ENCODE measurements at regions not wholly inside any gene's neighbourhood (a gene's known extent, or its start where the extent isn't known, plus 50 kb on each side); places are given as distances from the start of the nearest gene placed in this dataset.
"Not testable (repeated sequence)": the region's sequence is repeated elsewhere in the genome, so short reads cannot be mapped to it uniquely, and the experiment has no call there.

DNA sequence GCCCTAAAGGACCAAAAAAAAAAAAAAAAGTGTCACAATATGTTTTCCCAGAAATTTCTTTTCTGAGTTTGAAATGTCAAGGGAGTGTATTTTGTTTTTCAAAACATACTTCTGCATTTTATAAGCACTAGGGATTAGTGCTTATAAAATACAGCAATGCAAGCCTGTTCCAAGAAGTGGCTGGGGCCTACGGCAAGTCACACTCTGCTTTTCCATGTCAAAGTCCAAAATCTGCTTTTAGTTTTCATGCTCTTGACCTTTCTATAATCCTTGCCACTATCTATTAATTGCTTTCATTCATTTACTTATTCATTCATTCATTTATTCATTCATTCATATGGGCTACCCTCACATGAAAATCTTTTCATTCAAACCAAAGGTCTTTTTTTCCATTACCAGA is 100.1 kb upstream of the UXS1 start:
- intact Hi-C loops (cut with DNase I) = no loop called here

DNA sequence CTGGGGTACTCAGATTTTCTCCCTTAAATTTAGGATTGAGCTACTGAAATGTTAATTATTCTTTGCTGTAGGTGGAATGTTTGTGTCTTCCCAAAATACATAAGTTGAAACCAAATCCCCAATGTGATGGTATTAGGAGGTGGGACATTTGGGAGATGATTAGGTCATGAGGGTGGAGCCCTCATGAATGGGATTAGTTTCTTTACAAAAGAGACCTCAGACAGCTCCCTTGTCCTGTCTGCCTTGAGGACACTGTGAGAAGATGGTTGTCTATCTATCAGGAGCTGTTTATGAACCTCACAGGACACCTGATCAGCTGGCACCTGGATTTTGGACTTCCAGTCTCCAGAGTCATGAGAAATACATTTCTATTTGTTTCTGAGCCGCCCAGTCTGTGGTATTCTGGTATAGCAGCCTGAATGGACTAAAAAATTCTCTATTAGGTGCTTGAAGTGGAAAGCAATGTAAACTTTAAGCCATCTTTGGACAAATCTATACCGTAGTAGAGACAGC is 99.2 kb upstream of the UXS1 start:
- peak; percentile 7 for DNase-seq (ENCODE audit: low spot score)
- intact Hi-C loops (cut with DNase I) = no loop called here

More for the DNA sequence above, 100.1 kb upstream of the UXS1 start:
- DNase-seq (ENCODE audit: low spot score) = no peak

DNA sequence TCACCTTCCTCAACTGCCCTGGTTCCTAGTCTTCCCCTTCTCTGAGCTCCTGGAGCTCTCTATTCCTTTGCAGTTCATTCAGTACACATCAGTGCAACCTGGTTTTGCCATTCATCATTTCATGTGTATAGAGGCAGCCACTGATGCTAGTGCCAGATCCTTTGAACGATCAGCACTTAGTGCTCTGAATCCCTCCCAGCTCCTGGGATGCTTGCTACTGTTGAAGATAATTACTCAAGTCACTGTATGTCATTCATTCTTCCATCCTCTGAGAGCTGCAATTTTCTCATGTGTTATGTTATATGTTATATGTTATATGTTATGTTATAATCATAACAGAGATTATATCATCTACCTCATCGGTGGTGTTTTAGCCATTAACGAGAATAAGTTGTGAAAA is 98.5 kb upstream of the UXS1 start:
- DNase-seq (ENCODE audit: low spot score) = peak; percentile 9
- intact Hi-C loops (cut with DNase I) = no loop called here

DNA sequence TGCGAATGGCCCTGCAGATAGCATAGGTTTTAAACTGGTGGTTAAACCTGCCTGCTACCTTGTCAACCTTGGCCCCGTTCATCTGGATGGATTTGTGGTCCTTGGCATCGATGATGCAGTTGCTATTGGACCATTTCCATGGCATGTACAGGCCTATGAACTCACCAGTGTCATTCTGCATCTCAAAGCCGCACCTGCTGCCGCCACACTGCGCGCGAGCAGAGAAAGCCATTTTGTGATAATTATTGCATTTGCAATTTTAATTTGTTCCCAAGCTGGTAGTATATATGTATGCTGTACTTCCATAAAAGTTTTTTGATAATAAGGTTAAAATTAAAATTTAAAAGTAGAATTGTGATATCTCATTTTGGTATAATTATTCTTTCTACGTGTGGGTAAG is 94.8 kb upstream of the UXS1 start:
- intact Hi-C loops (cut with DNase I) = no loop called here
- DNase-seq (ENCODE audit: low spot score) = no peak

DNA sequence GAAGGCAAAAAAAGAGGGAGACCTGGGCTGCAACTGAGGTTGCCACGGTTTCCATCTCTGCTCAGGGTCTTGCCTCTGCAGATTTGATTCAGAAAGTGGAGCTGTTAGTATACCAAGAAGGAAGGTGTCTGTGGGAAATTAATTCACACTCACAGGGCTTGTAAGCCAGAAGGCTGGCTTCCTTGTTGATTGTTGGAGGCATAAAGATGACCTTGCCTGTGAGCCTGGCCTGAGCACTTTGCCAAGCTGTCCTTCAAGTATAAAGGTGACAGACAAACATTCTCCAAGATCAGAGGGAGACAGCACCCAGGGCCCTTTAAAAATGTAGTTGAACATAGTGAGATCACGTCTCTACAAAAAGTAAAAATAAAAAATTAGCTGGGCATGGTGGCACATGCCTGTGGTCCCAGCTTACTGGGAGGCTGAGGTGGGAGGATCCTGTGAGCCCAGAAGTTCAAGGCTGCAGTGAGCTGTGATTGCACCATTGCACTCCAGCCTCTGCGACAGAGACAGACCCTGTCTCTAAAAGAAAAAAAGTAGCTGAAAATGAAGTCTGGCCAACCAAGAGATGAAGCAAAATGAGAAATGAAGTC is 91.2 kb upstream of the UXS1 start:
- intact Hi-C loops (cut with DNase I) = no loop called here

DNA sequence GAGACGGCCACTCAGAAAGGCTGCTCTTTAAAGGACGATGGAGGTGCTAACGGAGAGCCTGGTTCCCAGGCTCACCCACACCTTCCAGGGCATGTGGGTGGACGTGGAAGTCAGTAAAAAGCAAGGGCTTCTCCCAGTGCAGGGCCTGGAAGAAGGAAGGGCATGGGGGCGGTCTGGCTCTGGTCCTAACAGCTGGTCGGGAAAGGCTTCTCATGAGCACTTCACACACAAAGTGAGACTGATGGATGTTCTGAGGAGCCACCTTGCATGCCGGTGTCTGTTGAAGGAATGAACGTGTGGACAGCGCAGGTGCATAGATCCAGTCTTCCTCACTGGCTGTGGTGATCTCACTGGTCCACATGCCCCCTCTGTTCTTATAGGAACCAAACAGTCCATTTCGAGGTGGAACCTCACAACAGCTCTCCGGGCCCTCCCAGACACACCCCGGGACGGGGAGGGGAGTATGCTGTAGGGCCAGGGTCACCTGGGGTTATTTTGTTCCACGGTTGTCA is 90.6 kb upstream of the UXS1 start:
- no peak for DNase-seq (ENCODE audit: low spot score)
- intact Hi-C loops (cut with DNase I) = no loop called here

More for the DNA sequence above, 91.2 kb upstream of the UXS1 start:
- DNase-seq (ENCODE audit: low spot score) = no peak

DNA sequence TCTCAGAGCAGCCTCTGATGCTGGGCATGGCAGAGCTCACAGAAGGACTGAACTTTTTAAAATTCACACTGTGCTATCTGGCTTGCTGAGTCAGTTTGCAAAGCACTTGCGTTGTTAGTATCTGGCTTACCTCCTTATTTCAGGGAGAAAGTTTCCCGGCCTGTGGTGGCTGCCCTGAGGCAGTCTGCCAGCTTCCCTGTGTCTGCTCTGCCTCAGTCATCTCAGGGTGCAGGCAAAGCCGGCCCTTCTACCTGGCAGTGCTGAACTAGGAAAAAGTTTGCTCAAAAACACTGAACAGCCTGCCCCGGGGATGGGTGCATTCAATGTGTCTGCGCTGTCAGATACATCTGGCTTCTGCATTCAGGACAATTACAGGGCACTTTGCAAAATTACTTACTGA is 90.2 kb upstream of the UXS1 start:
- DNase-seq (ENCODE audit: low spot score) = no peak
- intact Hi-C loops (cut with DNase I) = no loop called here

DNA sequence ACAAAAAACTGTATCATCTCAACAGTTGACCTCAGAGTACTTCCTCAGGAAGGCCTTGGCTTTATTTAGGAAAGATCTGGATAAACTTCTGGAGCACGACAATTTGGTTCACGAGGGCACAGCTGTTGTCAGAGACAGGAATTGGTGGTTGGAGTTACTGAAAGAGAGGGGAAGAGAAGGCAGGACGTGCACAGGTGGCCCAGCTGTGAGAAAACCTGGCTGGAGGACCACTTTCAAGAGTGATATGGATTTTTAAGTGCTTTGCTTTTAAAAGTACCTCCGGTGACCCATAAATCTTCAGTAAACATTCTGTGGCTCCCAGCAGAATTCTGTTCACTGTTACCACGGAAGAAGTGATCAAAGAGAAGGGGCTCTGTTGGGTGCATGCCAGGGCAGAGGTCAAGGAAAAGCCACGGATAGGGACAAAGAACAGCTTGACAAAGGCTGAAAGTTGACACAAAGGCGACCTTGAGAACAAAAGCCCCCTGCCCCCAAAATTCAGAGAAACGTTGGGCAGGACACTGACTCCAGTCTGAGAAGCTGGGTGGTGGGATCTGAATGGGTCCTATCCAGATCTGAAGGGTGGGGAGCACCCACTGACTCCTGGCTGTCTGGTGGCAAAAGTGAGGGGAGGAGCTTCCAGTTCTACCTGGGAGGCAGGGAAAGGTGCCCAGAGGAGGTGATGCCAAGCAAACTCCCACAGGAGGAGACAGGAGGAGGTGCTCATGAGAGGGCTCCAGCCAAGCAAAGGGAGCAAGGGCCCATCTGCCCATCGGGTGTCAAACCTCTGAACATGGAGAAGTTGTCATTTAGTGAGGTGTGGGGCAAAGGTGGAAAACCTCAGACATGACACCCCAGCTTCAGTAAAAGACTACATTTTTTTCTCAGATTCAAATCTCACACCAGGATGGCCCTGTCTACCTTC is 89.4 kb upstream of the UXS1 start:
- DNase-seq (ENCODE audit: low spot score); intact Hi-C loops (cut with DNase I): not testable (repeated sequence)

DNA sequence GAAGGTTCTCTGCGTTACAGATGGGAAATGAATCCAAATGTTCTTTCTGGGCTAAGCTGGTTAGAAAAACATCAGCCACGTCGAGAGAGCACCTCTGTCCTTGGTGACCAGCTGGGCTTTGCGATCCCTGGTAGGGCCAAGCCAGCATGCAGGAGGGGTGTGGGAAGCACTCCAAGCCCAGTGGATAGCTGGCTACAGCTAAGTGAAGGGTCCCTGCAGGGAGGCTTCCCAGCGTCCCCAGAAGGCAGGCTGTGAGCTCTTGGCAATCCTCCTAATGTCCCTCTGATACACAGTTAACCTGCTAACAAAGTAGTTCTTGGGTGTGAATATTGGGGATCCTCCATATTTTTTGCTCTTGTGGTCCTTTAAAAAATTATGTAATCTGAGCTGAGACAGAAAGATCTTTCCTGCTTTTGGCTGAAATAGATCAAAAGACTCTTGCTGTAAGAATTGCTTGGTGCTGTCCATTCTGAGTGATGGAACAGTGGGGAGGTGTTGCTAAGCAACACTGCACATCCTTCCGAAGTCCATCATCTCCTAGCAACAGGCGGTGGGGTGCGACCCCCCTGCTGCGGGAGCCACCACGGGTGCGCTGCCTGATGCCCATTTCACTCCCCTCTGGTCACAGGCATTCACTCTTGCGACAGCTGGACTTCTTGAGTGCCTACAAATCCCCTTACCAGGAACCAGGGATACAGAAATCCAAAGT is 88.5 kb upstream of the UXS1 start:
- intact Hi-C loops (cut with DNase I) = no loop called here
- DNase-seq (ENCODE audit: low spot score) = no peak

DNA sequence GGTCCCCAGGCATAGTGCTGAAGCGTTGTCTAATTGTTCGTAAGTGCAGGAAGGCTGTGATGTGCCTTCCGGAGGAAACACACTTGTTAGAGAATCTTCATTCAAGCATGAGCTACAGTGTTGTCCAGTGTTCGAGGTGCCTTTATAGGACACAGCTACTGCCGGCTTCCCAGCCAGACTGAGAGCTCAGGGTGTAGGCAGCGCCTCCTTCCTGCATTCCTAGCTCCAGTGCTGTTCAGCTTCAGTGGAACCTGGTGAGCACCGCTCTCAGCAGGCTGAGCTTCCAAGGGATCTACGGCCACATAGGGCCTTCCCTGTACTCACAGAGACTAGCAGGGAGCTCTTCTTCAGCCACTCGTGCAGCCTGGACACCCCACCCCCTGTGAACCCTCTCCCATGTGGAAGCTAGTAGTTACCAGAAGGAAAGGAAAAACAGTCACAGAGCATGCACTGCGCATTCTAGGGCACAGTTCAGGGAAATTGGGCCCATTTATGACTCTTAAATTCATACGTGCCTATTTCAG is 87.9 kb upstream of the UXS1 start:
- intact Hi-C loops (cut with DNase I); DNase-seq (ENCODE audit: low spot score): not testable (repeated sequence)

DNA sequence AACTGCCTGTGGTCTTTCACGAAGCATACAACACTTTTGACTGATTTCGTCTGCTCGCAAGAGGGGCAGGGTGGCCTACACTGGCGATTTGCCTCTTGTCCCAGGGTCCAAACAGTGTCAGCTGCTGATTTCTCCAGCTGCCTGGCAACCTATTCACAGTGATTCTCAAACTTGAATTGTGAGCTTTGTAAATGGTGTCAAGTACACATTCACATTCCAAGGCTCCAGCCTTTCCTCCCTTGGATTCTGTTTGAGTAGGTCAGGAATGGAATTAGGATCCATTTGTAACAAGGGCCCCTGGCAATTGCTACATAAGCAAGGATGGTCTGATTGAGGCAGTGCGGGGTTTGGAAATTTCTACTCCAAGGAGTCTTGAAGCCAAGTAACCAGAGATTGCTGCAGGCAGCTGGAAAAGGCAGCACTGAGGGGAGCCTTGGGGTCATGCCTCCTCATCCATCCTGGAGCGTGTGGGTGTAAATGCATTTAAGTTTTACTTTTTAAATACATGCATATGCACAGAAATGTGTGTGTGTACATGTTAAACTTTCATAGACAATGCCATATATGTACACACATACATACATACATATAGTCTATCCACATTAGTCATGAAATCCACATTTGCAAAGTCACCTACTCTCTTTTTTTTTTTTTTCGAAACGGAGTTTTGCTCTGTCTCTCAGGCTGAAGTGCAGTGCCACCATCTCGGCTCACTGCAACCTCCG is 86.8 kb upstream of the UXS1 start:
- no peak for DNase-seq (ENCODE audit: low spot score)
- intact Hi-C loops (cut with DNase I) = no loop called here

DNA sequence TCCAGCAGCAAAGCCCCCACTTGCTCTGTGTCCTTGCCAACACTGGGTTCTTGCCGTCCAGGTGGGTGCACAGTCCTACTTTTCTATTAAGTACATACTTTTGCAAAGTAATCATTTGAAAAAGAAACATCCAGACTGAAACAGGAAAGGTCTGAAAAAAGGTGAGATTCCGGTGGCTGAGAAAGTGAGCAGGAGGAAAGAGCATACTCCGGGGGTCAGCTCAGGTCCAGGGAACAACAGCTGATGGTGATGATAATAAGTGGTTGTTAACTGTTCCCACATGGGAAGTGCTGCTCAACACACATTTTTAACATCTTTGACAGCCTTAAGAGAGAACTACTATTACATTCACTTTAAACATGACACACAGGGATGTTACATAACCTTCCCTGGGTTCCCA is 86.1 kb upstream of the UXS1 start:
- DNase-seq (ENCODE audit: low spot score) = no peak

DNA sequence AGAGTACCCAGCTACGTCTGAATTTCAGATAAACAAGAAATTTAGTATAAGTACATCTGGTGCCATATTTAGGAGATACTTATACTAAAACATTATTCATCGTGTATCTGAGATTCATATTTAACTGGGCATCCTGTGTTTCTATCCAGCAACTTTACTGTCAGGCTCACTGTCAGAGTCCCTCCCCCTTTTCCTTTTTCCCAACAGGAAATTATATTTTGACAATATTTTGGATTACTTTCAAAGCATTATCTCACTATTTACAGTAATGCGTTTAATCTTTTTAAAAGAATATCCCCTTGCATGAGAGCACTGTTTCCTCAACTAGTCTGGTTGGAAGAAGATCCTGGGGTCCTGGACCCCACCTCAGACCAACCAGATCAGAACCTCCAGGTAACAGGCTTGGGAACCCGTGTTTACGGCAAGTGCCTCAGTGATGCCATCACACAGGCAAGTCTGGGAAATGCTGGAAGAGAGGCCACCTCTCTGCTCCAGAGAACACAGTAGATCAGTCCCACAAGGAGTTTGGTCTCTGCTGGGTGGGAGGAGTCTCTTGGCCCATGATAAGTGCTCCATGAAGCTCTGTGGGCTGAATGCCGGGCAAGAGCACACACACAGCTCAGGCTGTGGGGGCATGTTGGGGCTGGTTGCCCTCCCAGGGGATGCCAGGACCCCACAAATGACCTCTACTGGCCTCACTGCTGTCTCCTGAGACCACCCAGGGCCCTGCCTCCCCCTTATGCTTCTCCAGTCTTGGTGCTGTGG is 84.2 kb upstream of the UXS1 start:
- no peak for DNase-seq (ENCODE audit: low spot score)
- intact Hi-C loops (cut with DNase I) = no loop called here

More for the DNA sequence above, 86.1 kb upstream of the UXS1 start:
- intact Hi-C loops (cut with DNase I) = no loop called here

DNA sequence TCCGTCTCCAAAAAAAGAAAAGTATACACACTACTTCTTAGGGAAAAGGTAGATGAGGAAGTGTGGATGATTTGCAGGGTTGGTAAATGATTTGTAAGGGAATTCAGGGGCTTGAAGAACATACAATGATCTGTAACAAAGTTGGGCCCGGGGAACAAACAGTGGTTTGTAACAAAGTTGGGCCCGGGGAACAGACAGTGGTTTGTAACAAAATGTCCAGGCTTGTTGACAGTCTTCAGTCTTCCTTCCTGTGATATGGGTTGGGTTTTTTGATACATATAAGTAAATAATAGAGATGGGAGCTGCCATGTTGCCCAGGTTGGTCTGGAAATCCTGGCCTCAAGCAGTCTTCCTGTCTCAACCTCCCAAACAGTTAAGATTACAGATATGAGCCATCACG is 83.3 kb upstream of the UXS1 start:
- intact Hi-C loops (cut with DNase I) = no loop called here
- DNase-seq (ENCODE audit: low spot score) = no peak

DNA sequence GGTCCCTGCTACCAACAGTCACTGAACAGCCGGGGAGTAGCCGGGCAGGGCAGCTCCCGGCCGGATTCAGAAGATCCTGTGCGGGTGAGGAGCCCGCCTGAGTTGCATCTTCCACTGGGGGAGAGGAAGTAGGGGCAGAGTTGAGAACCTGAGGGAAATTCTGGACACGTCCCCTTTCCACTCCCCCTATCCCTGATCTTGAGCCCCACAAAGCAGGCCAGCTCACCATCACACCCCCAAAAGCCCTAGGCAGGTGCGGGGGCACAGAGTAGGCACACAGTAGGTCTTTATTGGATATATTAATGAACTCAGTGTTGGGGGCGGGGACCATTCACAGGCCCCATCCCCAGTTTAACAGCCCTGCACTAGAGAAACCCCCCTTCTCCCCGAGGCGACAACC is 81.9 kb upstream of the UXS1 start:
- intact Hi-C loops (cut with DNase I) = no loop called here
- no peak for DNase-seq (ENCODE audit: low spot score)

DNA sequence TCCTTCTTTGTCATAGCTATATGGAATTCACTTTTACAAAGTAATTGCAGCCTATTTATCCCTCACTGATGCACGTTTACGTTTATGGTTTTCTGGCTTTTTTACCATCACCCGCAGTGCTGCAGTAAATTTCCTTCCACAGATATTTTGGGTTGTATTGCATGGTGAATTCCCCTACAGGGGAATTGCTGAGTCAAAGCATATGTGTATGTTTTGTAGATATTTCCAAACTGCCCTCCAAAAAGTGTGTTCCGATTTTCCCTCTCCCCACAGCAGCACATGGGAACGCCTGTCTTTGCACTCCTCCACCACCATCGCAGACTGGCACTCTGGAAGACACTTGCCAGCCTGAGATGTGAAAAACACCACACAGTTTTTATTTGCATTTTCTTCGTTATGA is 80.6 kb upstream of the UXS1 start:
- DNase-seq (ENCODE audit: low spot score) = no peak
- intact Hi-C loops (cut with DNase I) = no loop called here

DNA sequence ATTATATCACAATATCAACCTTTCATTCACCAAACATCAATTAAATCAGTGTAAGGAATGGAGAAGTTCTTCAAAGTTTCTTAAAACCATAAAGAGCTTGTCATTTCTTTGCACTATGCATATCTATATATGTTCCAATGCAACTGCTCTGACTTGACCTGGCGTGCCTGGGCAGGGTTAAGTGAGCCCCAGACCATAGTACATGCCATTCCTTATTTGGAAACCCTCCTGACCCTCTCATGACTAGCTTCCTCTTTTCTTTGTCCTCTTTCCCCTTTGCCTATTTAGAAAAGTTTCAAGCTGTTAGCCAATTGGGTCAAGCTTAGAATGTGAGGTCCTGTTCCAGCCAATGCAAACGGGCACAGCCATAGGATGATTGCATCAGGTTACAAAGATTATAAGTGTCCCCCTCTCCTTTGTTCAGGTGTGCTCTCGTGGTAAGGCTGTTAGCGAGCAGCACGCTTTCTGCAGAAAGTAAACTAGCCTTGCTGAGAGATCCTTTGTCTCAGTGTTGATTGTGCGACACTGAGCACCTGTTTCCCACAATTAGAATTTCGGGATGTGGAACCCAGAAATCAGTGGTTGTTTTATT is 78.2 kb upstream of the UXS1 start:
- DNase-seq (ENCODE audit: low spot score) = no peak
- intact Hi-C loops (cut with DNase I) = no loop called here

DNA sequence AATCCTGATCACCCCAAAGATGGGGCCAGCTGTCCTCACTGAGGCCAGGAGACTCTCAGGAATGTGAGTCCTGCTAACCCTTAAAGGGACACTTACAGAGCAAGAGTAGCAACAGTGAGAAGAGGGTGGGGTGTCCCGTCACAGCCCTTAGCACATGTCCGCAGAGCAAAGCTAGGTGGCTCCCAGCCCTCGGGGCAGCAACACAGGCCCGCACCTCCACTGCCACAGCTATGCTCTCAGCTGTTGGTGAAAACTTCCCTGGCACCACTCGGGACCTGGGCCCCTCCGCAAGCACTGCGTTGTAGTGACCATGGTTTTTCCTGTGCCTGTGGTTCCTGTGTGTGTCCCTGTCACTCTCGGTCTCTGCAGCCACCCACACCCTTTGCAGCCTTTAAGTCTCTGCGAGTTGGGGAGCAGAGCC is 76.4 kb upstream of the UXS1 start:
- no peak for DNase-seq (ENCODE audit: low spot score)
- intact Hi-C loops (cut with DNase I) = no loop called here
